ENCODE measurements at regions not wholly inside any gene's neighbourhood (a gene's known extent, or its start where the extent isn't known, plus 50 kb on each side); places are given as distances from the start of the nearest gene placed in this dataset.

DNA sequence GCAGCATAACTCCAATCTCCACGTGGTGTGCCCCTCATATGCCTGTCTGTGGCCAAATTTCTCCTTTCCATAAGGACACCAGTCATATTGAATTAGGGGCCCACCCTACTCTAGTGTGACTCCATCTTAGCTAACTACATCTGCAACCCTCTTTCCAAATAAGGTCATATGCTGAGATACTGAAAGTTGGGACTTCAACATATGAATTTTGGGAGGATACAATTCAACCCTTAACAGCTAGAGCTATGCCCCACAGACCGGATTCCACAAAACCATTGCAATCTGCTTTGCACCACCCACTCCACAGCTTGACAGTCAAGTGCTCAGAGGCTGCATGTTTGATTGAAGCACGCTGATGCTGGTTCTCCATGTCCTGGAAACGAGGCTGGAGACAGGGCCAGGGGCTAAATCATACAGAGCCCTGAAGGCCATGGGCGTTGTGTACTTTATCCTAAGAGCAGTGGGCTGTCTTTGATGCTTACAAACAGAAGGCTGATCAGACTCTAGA is 122.8 kb downstream of the MTX3 start:
- no peak for DNase-seq

DNA sequence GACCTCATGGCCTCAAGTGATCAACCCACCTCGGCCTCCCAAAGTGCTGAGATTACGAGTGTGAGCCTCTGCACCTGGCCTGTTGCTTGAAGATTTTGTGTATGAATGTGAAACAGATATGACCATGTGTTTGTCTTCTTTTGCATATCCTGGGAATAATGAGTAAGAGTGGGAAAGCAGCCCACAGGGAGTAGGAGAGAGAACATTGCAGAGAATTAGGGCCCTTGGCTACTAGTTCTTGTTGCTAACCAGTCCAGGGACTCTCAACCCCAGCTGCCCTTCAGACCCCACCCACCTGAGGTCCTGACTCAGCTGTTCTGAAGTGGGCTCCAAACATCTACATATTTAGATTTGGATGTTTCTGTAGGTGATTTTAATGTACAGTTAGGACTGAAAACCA is 125.5 kb downstream of the MTX3 start:
- DNase-seq, result no peak

DNA sequence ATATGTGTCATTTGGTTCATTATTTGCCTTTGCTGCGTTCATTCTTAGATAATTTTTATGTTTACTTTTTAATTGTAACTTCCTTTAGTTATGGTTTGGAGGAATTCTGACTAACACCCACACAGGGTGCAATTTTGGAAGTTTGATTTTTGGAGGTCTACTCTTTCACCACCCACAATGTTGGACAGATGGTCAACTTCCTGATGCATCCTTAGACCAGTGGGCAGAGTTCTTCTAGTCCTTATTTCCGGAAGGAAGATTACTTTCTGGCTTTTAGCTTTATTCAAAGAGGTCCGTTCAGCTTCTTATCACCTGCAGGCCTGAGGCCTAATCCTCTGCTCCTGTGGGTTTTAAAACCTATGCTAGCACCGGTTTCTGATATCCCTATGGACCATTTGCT is 126.7 kb downstream of the MTX3 start:
- no peak for DNase-seq

DNA sequence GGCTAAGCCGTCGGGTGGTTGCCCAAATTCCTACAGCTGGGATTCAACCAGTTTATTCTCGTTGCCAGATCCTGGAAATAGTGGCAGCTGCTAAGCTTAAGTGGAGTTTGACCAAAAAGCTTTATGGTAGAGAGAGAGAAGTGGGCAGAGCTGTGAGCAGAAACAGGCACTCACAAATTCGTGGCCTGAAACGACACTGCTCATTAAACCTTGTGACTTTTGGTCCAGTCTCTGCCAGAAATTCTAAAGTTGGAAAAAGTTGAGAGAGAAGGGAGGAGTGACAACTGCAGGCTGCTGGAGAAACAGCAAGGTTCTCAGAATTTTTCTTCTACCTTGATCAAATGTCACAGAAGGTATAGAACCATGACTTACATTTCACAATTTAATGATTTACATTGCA is 131.5 kb downstream of the MTX3 start:
- no peak for DNase-seq

DNA sequence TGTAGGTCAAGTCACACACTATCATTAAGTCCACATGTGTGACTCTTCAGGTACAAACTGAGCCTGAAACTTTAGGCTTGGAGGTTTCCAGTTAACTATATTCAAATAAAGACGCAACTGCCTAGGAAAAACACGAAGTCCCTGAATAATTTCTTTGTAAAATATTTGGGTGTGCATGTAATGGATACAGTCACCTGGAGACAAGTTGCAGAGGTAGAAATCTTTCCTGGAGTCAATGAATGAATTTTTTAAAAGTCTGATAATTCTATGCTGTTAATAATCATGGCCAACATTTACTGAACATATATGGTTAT is 132.7 kb downstream of the MTX3 start:
- no peak for DNase-seq

DNA sequence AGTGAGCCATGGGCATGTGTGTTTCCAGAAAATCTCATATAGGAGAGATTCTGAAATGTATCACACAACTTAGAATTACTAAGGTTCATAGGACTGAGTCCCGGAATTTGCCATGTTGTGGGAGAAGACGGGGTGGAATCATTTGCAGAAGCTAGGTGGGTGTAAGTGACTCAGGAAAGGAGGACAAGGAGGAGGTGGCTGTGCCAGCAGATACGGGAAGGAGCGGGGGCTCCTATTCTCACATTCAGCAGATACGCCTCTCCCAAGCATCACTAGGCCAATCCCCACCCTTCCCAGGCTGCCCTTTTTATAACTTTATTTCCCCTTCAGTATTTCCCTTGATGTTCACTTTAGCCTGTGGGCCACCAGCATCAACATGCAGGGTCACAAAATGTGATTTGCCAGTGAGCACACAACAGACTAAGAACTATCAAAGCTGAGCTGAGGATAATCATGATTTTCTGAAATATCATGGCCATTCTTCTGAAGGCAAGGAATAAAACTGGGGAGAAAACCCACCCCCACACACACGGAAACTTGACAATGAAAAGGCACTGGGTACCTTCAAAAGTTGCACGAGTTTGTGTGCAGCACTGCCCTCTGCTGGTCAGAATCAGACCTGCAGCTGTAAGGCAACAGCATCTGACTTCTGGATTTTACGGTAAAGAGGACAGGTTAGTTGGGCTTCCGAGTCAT is 133.2 kb downstream of the MTX3 start:
- peak; percentile 84 for DNase-seq

DNA sequence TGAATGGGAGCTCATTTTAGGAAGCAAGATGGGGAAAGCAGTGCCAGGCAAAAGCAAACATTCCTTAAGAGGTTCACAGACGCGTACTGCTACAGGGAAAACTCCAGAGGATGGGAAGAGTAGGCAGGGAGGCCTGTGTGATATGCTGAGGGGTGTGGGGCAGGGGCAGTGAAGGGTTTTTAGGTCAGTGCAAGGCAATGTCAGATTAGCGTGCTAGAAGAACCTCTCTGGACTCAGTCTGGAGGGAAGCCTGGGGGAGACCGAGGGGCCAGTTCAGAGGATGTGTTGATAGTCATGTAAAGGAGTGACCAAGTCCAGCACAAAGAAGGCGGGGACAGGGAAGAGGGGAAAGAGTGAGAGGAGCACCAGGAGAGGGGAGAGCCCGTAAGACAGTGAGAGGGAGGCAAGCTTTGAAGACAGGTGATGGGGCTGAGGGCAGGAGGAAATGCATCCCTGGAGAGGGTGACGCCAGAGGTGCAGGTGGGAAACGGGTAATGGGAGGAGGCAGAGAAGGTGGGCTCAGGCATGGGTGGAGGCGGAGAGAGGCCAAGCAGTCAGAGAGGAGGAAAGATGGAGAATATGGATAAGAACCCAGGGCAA is 134.5 kb downstream of the MTX3 start:
- no peak for DNase-seq

DNA sequence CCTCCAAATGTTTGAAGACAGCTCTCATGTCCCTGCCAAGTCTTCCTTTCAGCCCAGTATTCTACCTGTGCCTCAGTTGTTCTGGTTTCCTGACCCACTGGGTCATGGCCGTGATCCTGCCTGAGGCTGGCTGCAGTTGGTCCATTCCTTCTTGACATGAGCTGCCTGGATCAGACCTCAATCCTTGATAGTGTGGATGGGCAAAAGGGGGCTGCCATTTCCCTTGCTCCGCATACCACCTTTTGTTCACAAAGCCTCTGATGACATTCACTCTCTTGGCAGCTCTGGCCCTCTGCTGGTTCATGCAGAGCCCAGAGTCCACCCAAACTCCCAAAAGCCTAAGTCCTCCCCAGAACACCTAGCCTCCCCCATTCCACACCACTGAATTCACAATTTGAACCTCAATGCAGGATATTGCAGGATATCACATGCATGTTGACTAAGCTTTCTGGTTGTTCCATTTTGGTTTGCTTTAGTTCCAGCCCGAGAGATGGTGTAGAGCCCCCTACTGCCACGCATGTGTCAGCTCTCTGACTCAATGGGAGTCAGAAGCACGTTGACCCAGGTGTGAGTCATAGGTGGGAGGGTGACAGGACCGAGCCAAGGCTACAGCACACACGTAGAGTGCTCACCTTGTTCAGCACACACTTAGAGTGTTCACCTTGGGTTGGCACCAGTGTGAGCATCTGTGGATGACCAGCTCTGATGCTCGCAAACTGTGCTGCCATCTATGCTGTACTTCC is 137.2 kb downstream of the MTX3 start:
- DNase-seq, result no peak

DNA sequence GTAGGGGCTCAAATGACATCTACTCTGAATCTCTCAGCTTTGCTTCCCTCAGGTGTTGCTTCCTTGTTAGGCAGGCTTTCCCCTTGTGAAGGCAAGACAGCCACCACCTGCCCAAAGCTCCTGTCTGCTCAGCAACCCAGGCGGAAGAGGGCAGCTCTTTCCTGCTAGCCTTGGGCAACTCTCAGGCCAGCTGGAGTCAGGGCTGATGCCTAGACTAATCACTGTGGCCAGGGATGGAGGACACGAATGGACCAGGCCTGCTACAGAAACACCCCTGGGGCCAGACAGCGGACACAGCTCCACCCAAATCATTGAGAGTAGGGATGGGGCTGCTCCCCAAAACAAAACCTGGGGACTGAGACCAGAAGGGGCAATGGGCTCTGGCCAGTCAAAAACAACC is 138.0 kb downstream of the MTX3 start:
- no peak for DNase-seq

DNA sequence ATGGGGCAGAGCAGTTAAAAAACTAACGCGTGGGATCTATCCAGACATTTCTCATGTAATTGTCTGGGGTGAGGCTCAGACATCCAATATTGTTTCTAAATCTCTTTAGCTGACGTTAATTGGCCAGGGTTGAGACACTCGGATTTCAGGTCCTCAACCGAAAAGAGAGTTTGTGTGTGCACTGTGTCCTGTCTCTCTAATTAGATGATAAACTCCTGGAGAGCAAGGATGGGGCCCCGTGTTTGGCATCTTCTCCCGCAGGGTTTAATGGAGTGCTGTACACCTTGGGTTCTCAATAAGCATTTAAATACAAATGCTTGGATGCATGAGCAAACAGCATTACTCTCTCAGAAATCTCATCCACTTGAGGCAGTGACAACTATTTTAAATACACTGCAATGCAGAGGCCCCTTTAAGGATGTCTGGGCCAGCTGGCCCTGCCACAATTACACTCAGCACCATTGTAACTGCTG is 139.6 kb downstream of the MTX3 start:
- DNase-seq, result no peak

DNA sequence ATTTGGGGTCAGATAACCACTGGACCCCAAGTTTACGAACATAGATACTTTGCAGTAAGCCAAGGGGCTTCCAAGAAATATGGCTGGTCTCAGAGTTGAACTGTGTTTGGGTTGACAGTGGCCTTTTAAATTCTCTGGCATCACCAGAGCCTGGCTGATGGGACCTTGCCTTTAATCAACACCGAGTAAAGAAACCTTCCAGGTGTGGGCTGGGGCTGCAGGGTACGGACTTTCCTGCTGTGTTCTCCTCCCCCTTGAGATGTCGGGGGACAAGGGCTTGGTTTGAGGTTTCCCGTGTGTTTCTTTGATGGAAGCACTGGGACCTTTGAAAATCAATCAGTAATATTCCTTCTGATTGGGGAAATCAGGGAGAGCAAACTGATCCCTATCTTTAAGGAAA is 140.1 kb downstream of the MTX3 start:
- no peak for DNase-seq

DNA sequence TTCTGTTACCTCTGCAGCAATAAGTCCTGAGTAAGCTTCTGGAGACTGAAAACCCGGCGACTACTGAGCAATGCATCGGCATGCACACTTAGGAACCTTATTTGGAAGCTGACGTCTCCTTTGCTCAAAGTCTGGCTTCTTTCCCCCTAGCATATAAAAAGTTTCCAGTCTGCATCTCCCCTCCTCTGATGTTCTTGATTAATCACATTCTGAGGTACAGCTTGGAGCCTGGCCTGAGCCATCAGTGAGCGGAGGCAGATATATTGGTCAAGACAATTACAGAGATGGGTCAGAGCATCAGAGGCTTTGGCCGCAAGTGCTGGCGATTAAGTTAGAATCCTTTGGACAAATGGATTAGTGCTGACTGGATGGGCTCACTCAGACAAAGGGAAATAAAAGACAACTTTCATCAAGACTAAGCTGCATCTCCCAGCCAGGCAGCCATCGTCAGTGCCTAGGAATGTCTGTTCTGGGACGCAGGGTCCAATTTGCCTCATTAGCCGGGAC is 140.7 kb downstream of the MTX3 start:
- no peak for DNase-seq

DNA sequence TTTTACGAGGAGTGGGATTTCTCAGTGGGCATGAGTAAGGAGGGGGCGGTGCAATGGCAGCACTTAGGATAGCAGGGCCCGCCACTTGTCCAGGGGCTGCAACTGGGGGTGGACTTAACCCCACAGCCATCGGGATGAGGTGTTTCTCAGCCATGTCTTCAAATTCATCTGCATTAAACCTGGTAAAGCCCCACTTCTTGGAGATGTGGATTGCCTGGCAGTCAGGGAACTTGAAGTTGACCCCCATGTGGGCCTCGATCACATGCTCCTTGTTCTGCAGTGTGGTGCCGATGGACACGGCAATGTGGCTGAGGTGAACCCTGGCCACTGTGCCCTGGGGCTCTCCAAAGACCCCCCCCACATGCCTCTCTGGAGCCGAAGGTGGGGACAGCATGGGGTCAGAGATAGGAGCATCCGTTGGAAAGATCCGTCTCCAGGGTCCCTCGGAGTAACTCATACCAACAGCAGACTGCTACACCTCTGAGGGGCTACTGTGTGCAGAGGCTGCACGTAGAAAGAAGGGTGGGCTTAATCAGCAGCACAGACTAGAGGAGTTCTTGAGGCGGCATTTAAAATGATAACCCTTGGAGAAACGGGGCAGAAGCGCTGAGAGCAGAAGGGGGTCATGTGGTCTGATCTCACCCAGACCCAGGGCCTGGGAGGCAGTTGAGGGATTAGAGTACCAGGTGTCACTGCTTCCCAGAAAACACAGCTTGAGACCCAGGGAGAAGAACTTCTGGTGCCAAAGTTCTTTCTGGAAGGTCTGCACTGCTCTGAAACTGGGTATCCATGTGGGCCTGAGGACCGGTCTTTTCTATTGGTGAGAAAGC is 141.4 kb downstream of the MTX3 start:
- no peak for DNase-seq

Measured in CD4-positive, alpha-beta T cell treated with Interleukin-17A for 4 hours (primary cell).